Activated naive CD4-positive, alpha-beta T cell treated with anti-CD3 and anti-CD28 coated beads, Interleukin-2, amount 50 U/mL, for 24 hours (primary cell): ENCODE measurements at regions not wholly inside any gene's neighbourhood (a gene's known extent, or its start where the extent isn't known, plus 50 kb on each side); places are given as distances from the start of the nearest gene placed in this dataset.
"Not testable (repeated sequence)": the region's sequence is repeated elsewhere in the genome, so short reads cannot be mapped to it uniquely, and the experiment has no call there.

ENCODE experiments used
- H3K27ac Mint-ChIP-seq: one replicate; pipeline ENCODE4 v1.8.0; 2021; ENCODE audit warnings: mild to moderate bottlenecking, mixed read lengths
- H3K27me3 Mint-ChIP-seq: one replicate; pipeline ENCODE4 v1.8.0; 2021; ENCODE audit warnings: mixed read lengths
- H3K36me3 Mint-ChIP-seq: one replicate; pipeline ENCODE4 v1.8.0; 2021; ENCODE audit warnings: mixed read lengths
- H3K4me1 Mint-ChIP-seq: one replicate; pipeline ENCODE4 v1.8.0; 2021; ENCODE audit warnings: mixed read lengths
- H3K4me3 Mint-ChIP-seq: one replicate; pipeline ENCODE4 v1.8.0; 2021; ENCODE audit warnings: mild to moderate bottlenecking, mixed read lengths
- H3K9me3 Mint-ChIP-seq: one replicate; pipeline ENCODE4 v1.8.0; 2021; ENCODE audit warnings: mixed read lengths

GRCh38 chr10:105756386-105756785, 1115.3 kb downstream of the SORCS3 start:
- Mint-ChIP-seq H3K9me3 (no peaks in the 10 kb centered on the region), H3K27me3 (no peaks in the 10 kb centered on the region), H3K27ac (no peak overlapping the region), H3K36me3 (no peaks in the 10 kb centered on the region), H3K4me3 (no peak overlapping the region), H3K4me1 (no peaks in the 10 kb centered on the region)

DNA sequence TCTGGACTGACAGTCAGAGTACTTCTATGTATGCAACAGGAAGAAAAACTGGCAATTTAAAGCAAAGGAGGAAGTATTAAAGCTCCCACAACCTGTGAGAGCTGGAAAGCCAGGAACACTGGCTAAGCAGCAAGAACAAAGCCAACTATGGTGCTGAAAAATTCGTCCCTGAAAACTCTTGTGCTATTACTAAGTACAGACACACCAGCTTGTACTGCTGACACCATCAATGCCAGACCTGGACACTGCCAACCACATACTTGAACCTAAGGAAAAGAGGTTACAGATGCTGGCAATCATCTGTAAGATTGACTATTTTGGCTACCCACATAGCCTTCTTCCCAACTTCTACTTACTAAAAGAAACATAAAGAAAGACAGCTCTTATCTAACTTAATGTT, 1110.6 kb downstream of the SORCS3 start:
- Mint-ChIP-seq H3K4me1 (no peaks in the 10 kb centered on the region), H3K27ac (no peak overlapping the region), H3K36me3 (no peaks in the 10 kb centered on the region), H3K4me3 (no peak overlapping the region), H3K27me3 (peaks cover 6% of the 10 kb centered on the region), H3K9me3 (no peaks in the 10 kb centered on the region)

- Mint-ChIP-seq H3K36me3 (no peaks in the 10 kb centered on the region), H3K9me3 (no peaks in the 10 kb centered on the region), H3K4me3 (no peak overlapping the region), H3K27me3 (peaks cover 6% of the 10 kb centered on the region), H3K4me1 (no peaks in the 10 kb centered on the region), H3K27ac (no peak overlapping the region)
Measured at GRCh38 chr10:105745596-105746148, 1104.6 kb downstream of the SORCS3 start.

DNA sequence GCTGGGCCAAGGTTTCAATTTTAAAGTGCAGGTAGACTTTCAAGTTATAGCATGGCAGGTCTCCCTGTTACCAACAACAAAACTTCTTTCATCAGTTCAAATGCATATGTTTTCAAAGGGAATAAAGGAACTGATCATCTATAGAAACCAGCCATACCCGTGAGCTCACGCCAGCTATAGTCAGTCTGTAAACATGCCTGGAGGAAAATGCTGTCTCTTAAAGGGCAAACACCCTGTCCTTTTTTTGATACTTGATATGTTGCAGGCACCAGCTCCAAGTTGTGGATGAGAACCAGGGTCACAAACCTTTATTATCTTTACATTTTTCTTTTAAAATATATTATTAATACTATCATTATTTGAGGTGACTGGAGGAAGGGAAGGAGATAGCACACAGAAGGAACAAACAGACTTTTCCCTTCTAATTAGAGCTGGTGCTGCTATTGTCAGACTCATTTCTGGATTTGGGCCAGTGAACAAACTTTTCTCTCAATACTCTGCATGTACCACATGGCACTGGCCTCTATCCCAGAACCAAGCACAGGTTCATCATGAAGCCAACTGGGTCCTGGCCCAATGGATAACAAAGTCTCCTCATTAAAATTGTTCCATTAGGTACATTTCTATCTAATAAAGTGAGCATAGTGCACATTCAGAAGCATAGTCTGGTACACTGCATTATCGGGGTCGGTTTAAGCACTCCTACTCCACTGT, 1102.4 kb downstream of the SORCS3 start:
- no peak overlapping the region for H3K4me3 Mint-ChIP-seq
- H3K36me3 Mint-ChIP-seq = no peaks in the 10 kb centered on the region
- no peak overlapping the region for H3K27ac Mint-ChIP-seq
- H3K27me3 Mint-ChIP-seq = peaks cover 2% of the 10 kb centered on the region
- no peaks in the 10 kb centered on the region for H3K4me1 Mint-ChIP-seq
- H3K9me3 Mint-ChIP-seq = no peaks in the 10 kb centered on the region

DNA sequence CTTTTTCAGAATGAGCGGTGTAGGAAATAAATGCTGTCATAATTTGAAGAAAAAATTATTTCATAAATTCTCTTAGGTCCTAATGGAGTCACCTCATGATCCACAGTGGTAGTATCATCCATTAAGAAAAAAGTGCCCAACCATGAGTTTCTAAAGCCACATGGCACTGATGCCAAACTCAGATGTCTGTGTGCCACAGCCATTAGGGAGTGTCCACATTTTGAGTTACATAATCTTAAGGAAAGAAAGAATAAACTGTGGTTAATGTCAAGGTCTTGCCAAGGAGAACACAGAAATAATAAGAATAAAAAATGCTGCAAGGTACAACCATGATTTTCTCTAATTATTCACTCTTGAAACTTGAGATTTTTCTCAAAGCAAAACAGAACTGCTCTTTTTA, 1101.8 kb downstream of the SORCS3 start:
- peaks cover 2% of the 10 kb centered on the region for H3K27me3 Mint-ChIP-seq
- H3K36me3 Mint-ChIP-seq = no peaks in the 10 kb centered on the region
- H3K27ac Mint-ChIP-seq = no peak overlapping the region
- no peaks in the 10 kb centered on the region for H3K9me3 Mint-ChIP-seq
- no peaks in the 10 kb centered on the region for H3K4me1 Mint-ChIP-seq
- H3K4me3 Mint-ChIP-seq = no peak overlapping the region

- Mint-ChIP-seq H3K27me3 (peaks cover 2% of the 10 kb centered on the region), H3K9me3 (no peaks in the 10 kb centered on the region), H3K27ac (no peak overlapping the region), H3K4me3 (no peak overlapping the region), H3K4me1 (no peaks in the 10 kb centered on the region), H3K36me3 (no peaks in the 10 kb centered on the region)
Measured at GRCh38 chr10:105742184-105742583, 1101.1 kb downstream of the SORCS3 start.

- H3K27me3 Mint-ChIP-seq = no peaks in the 10 kb centered on the region
- no peaks in the 10 kb centered on the region for H3K4me1 Mint-ChIP-seq
- H3K4me3 Mint-ChIP-seq = no peak overlapping the region
Measured at GRCh38 chr10:105734479-105734878, 1093.4 kb downstream of the SORCS3 start.

GRCh38 chr10:105733924-105734323, 1092.8 kb downstream of the SORCS3 start:
- Mint-ChIP-seq H3K27ac (no peak overlapping the region), H3K4me1 (no peaks in the 10 kb centered on the region), H3K4me3 (no peak overlapping the region), H3K9me3 (no peaks in the 10 kb centered on the region), H3K36me3 (no peaks in the 10 kb centered on the region), H3K27me3 (no peaks in the 10 kb centered on the region)

More at GRCh38 chr10:105734479-105734878, 1093.4 kb downstream of the SORCS3 start:
- Mint-ChIP-seq H3K9me3 (no peaks in the 10 kb centered on the region), H3K27ac (no peak overlapping the region), H3K36me3 (no peaks in the 10 kb centered on the region)

DNA sequence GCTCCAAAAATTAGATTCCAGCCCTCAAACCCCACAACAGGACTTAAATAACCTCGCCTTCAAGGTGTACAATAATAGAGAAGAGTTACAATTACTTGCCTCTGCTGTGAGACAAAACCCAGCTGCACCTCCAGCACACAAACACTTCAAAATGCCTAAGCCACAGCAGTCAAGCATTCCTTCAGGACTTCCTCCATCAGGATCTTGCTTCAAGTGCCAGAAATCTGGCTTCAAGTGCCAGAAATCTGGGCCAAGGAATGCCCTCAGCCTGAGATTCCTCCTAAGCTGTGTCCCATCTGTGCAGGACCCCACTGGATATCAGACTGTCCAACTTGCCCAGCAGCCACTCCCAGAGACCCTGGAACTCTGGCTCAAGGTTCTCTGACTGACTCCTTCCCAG, 1088.3 kb downstream of the SORCS3 start:
- peaks cover 10% of the 10 kb centered on the region for H3K9me3 Mint-ChIP-seq
- no peaks in the 10 kb centered on the region for H3K4me1 Mint-ChIP-seq
- no peak overlapping the region for H3K27ac Mint-ChIP-seq
- peaks cover 2% of the 10 kb centered on the region for H3K27me3 Mint-ChIP-seq
- no peak overlapping the region for H3K4me3 Mint-ChIP-seq
- H3K36me3 Mint-ChIP-seq = peaks cover 2% of the 10 kb centered on the region

DNA sequence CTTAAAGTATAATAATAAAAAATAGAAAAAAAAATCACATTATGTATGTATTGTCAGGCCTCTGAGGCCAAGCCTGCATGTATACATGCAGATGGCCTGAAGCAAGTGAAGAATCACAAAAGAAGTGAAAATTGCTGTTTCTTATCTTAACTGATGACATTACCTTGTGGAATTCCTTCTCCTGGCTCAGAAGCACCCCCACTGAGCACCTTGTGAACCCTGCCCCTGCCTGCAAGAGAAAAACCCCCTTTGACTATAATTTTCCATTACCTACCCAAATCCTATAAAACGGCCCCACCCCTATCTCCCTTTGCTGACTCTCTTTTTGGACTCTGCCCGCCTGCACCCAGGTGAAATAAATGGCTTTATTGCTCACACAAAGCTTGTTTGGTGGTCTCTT, 1086.5 kb downstream of the SORCS3 start:
- H3K9me3 Mint-ChIP-seq, H3K27ac Mint-ChIP-seq, H3K27me3 Mint-ChIP-seq, H3K4me3 Mint-ChIP-seq, H3K4me1 Mint-ChIP-seq, H3K36me3 Mint-ChIP-seq: not testable (repeated sequence)

- H3K36me3 Mint-ChIP-seq = peaks cover 2% of the 10 kb centered on the region
Measured at GRCh38 chr10:105727131-105727530, 1086.0 kb downstream of the SORCS3 start.

DNA sequence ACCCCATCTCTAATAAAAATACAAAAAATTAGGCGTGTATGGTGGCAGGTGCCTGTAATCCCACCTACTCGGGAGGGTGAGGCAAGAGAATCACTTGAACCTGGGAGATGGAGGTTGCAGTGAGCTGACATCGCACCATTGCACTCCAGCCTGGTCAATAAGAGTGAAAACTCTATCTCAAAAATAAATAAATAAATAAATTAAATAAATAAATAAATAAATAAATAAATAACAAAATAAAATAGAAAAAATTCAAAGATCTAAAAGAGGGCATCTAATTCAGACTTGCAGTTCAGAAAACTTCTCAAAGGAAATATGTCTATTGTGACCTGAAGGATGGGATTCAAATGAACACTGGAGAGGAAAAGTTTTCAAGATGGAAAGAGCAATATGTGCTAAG, 1085.1 kb downstream of the SORCS3 start:
- Mint-ChIP-seq H3K27ac (no peak overlapping the region), H3K4me3 (no peak overlapping the region), H3K36me3 (peaks cover 2% of the 10 kb centered on the region), H3K9me3 (peaks cover 10% of the 10 kb centered on the region), H3K4me1 (no peaks in the 10 kb centered on the region), H3K27me3 (peaks cover 2% of the 10 kb centered on the region)

More at GRCh38 chr10:105727131-105727530, 1086.0 kb downstream of the SORCS3 start:
- Mint-ChIP-seq H3K4me1 (no peaks in the 10 kb centered on the region), H3K27me3 (peaks cover 2% of the 10 kb centered on the region), H3K9me3 (peaks cover 10% of the 10 kb centered on the region), H3K4me3 (no peak overlapping the region), H3K27ac (no peak overlapping the region)

- Mint-ChIP-seq H3K4me1 (no peaks in the 10 kb centered on the region), H3K27ac (no peak overlapping the region), H3K4me3 (no peak overlapping the region), H3K9me3 (peaks cover 10% of the 10 kb centered on the region), H3K36me3 (peaks cover 2% of the 10 kb centered on the region), H3K27me3 (peaks cover 2% of the 10 kb centered on the region)
Measured at GRCh38 chr10:105725007-105725406, 1083.9 kb downstream of the SORCS3 start.

GRCh38 chr10:105718207-105718995, 1077.3 kb downstream of the SORCS3 start:
- H3K27me3 Mint-ChIP-seq = peaks cover 1% of the 10 kb centered on the region
- no peaks in the 10 kb centered on the region for H3K36me3 Mint-ChIP-seq
- no peaks in the 10 kb centered on the region for H3K4me1 Mint-ChIP-seq
- H3K4me3 Mint-ChIP-seq = no peak overlapping the region
- peaks cover 16% of the 10 kb centered on the region for H3K9me3 Mint-ChIP-seq
- H3K27ac Mint-ChIP-seq = no peak overlapping the region

GRCh38 chr10:105714728-105715127, 1073.6 kb downstream of the SORCS3 start:
- H3K4me3 Mint-ChIP-seq = no peak overlapping the region

GRCh38 chr10:105707603-105708002, 1066.5 kb downstream of the SORCS3 start:
- H3K27ac Mint-ChIP-seq = no peak overlapping the region
- no peaks in the 10 kb centered on the region for H3K27me3 Mint-ChIP-seq
- H3K9me3 Mint-ChIP-seq = no peaks in the 10 kb centered on the region
- no peaks in the 10 kb centered on the region for H3K36me3 Mint-ChIP-seq
- no peak overlapping the region for H3K4me3 Mint-ChIP-seq
- H3K4me1 Mint-ChIP-seq = no peaks in the 10 kb centered on the region

More at GRCh38 chr10:105714728-105715127, 1073.6 kb downstream of the SORCS3 start:
- Mint-ChIP-seq H3K9me3 (peaks cover 16% of the 10 kb centered on the region), H3K27me3 (peaks cover 1% of the 10 kb centered on the region), H3K27ac (no peak overlapping the region), H3K36me3 (no peaks in the 10 kb centered on the region), H3K4me1 (no peaks in the 10 kb centered on the region)
